Caco-2 (cell line): ENCODE measurements at regions not wholly inside any gene's neighbourhood (a gene's known extent, or its start where the extent isn't known, plus 50 kb on each side); places are given as distances from the start of the nearest gene placed in this dataset.
A peak's percentile ranks its signal among the peaks of the same experiment; 100 is the strongest.

ENCODE experiments used
- BruUV-seq: library from RNA; stranded (reverse); fragments of 400-500 nt; replicated peaks from 2 replicates; lab custom pipeline; 2021; lab: Mats Ljungman, UMichigan
- CTCF ChIA-PET: fragments of 300-600 bp; sonication (Branson Sonifier 250); formaldehyde crosslinking; loops from one replicate; lab custom pipeline; 2022; ENCODE audit warnings: antibody characterized with exemption; lab: Charles Lee
- POLR2A ChIA-PET: fragments of 300-600 bp; sonication (Branson Sonifier 250); formaldehyde crosslinking; loops from one replicate; lab custom pipeline; 2022; ENCODE audit warnings: antibody characterized with exemption; lab: Charles Lee
- DNase-seq, 2 experiments: peaks; one replicate each; pipeline versions ENCODE4 v3.0.0 to v3.0.0-alpha.2; 2020 to 2022
- H3K27me3 ChIP-seq: replicated peaks from 2 replicates; pipeline ENCODE4 v1.6.0; 2011; ENCODE audit warnings: low read length; ENCODE audit not compliant: control insufficient read depth, insufficient read depth
- H3K36me3 ChIP-seq: 2 replicates; pipeline ENCODE4 v1.5.1; 2011; ENCODE audit warnings: low read length; ENCODE audit not compliant: control insufficient read depth, insufficient read depth
- H3K4me1 ChIP-seq: fragments of 250-450 bp; sonication (Bioruptor Pico); 2 replicates; pipeline ENCODE4 v1.5.1; 2020; ENCODE audit warnings: mild to moderate bottlenecking
- H3K4me3 ChIP-seq: 2 replicates; pipeline ENCODE4 v1.5.1; 2011; ENCODE audit warnings: low read depth, mild to moderate bottlenecking, control low read depth, low read length
- H3K9me3 ChIP-seq: fragments of 250-450 bp; sonication (Bioruptor Pico); 2 replicates; pipeline ENCODE4 v1.5.1; 2020; ENCODE audit warnings: mild to moderate bottlenecking, moderate library complexity
- H3K27ac Mint-ChIP-seq: one replicate; pipeline ENCODE4 v1.8.0; 2022; ENCODE audit warnings: mixed read lengths; ENCODE audit not compliant: unreplicated experiment
- H3K27me3 Mint-ChIP-seq: one replicate; pipeline ENCODE4 v1.8.0; 2022; ENCODE audit warnings: mixed read lengths; ENCODE audit not compliant: insufficient read depth, unreplicated experiment
- H3K36me3 Mint-ChIP-seq: one replicate; pipeline ENCODE4 v1.8.0; 2022; ENCODE audit warnings: mild to moderate bottlenecking, mixed read lengths; ENCODE audit not compliant: insufficient read depth, unreplicated experiment
- H3K4me1 Mint-ChIP-seq: one replicate; pipeline ENCODE4 v1.8.0; 2022; ENCODE audit warnings: low read depth, mixed read lengths; ENCODE audit not compliant: unreplicated experiment
- H3K4me3 Mint-ChIP-seq: one replicate; pipeline ENCODE4 v1.8.0; 2022; ENCODE audit warnings: mild to moderate bottlenecking, moderate library complexity, mixed read lengths; ENCODE audit not compliant: unreplicated experiment
- H3K9me3 Mint-ChIP-seq: one replicate; pipeline ENCODE4 v1.8.0; 2022; ENCODE audit warnings: mixed read lengths; ENCODE audit not compliant: unreplicated experiment
- intact Hi-C: fragments of 100-400 bp; cut with micrococcal nuclease; formaldehyde crosslinking; loops from one replicate; pipeline ENCODE4 v1.10.0; 2022; ENCODE audit not compliant: unreplicated experiment
- TF ChIP-seq, protein P1 (sequence below), 2 experiments: fragments of 200-600 bp in 1 of 2; IDR thresholded peaks; 1 replicate in 1 of 2; 2 replicates in 1 of 2; pipeline versions ENCODE4 v1.5.1 to v1.8.0; 2011 to 2022; ENCODE audit warnings: antibody characterized with exemption in 1 of 2, control low read depth in 1 of 2, inconsistent platforms in 1 of 2, low read depth in 1 of 2, low read length in 1 of 2, mild to moderate bottlenecking in 1 of 2, moderate library complexity in 1 of 2; ENCODE audit not compliant: insufficient read depth in 1 of 2, severe bottlenecking in 1 of 2, unreplicated experiment in 1 of 2

GRCh38 chr13:79631051-79631659, 150.2 kb downstream of the NDFIP2 start:
- no TSS peak for BruUV-seq
- intact Hi-C loops, result no loop called here
- H3K4me1 Mint-ChIP-seq, result peaks cover 7% of the 10 kb centered on the region
- H3K9me3 Mint-ChIP-seq, result no peaks in the 10 kb centered on the region
- CTCF ChIA-PET, result interaction anchor here (0.8 to 1.4 kb wide), 3 partner anchors 45 to 731 kb away, joined by 3 to 8 read pairs (median 3); no protein-coding TSS in a partner anchor
- no peak overlapping the region for H3K4me3 Mint-ChIP-seq
- Histone ChIP-seq H3K36me3 (no peaks in the 10 kb centered on the region), H3K4me3 (no peak overlapping the region), H3K27me3 (no peaks in the 10 kb centered on the region), H3K4me1 (no peaks in the 10 kb centered on the region), H3K9me3 (no peaks in the 10 kb centered on the region)
- POLR2A ChIA-PET, result interaction anchor here (0.5 kb wide), 1 partner anchor 233 kb away, joined by 5 read pairs; no protein-coding TSS in a partner anchor
- TF ChIP-seq, protein P1, sequence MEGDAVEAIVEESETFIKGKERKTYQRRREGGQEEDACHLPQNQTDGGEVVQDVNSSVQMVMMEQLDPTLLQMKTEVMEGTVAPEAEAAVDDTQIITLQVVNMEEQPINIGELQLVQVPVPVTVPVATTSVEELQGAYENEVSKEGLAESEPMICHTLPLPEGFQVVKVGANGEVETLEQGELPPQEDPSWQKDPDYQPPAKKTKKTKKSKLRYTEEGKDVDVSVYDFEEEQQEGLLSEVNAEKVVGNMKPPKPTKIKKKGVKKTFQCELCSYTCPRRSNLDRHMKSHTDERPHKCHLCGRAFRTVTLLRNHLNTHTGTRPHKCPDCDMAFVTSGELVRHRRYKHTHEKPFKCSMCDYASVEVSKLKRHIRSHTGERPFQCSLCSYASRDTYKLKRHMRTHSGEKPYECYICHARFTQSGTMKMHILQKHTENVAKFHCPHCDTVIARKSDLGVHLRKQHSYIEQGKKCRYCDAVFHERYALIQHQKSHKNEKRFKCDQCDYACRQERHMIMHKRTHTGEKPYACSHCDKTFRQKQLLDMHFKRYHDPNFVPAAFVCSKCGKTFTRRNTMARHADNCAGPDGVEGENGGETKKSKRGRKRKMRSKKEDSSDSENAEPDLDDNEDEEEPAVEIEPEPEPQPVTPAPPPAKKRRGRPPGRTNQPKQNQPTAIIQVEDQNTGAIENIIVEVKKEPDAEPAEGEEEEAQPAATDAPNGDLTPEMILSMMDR (IDR thresholded peaks at IDR 0.05; ENCODE audit: insufficient read depth in 1 of 2, low read depth in 1 of 2, low read length in 1 of 2, severe bottlenecking in 1 of 2, unreplicated experiment in 1 of 2), result peak in 1 of 2 experiments; percentile 9
- no peaks in the 10 kb centered on the region for H3K36me3 Mint-ChIP-seq
- no peak overlapping the region for H3K27ac Mint-ChIP-seq
- peak in 1 of 2 experiments; percentile 16 for DNase-seq
- peaks cover 12% of the 10 kb centered on the region for H3K27me3 Mint-ChIP-seq

GRCh38 chr13:79628463-79628862, 147.5 kb downstream of the NDFIP2 start:
- intact Hi-C loops, result no loop called here

DNA sequence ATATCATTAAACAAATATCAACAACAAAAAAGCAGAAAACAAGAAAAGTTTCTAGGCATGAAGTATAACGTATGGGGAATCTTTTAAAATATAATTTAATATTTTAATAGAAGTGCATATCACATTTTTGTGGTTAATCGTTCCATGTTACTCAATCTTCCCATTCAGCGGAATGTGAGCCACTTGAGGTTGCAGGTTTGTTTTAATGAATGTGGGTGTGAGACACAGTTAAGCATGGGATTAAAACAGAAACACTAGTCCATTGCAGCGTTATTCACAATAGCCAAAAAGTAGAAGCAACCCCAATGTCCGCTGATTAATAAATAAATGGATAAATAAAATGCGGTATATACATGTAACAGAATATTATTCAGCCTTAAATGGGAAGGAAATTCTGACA, 146.0 kb downstream of the NDFIP2 start:
- Histone ChIP-seq H3K27me3 (no peaks in the 10 kb centered on the region), H3K4me3 (no peak overlapping the region), H3K36me3 (no peaks in the 10 kb centered on the region), H3K4me1 (peaks cover 7% of the 10 kb centered on the region; the same call in 1 of the 2 replicates), H3K9me3 (no peaks in the 10 kb centered on the region)
- intact Hi-C loops, result no loop called here
- Mint-ChIP-seq H3K9me3 (no peaks in the 10 kb centered on the region), H3K27ac (no peak overlapping the region), H3K27me3 (peaks cover 9% of the 10 kb centered on the region), H3K4me1 (peaks cover 12% of the 10 kb centered on the region), H3K4me3 (no peak overlapping the region), H3K36me3 (no peaks in the 10 kb centered on the region)
- ChIA-PET POLR2A (no interaction called here), CTCF (no interaction called here)
- DNase-seq, result no peak
- TF ChIP-seq, protein P1 (IDR thresholded peaks at IDR 0.05; ENCODE audit: insufficient read depth in 1 of 2, low read depth in 1 of 2, low read length in 1 of 2, severe bottlenecking in 1 of 2, unreplicated experiment in 1 of 2), result no peak
- no TSS peak for BruUV-seq

More at GRCh38 chr13:79628463-79628862, 147.5 kb downstream of the NDFIP2 start:
- H3K9me3 ChIP-seq, result no peaks in the 10 kb centered on the region
- Mint-ChIP-seq H3K36me3 (no peaks in the 10 kb centered on the region), H3K27me3 (peaks cover 12% of the 10 kb centered on the region), H3K9me3 (no peaks in the 10 kb centered on the region), H3K4me1 (peaks cover 10% of the 10 kb centered on the region), H3K4me3 (no peak overlapping the region), H3K27ac (no peak overlapping the region)
- H3K4me3 ChIP-seq, result no peak overlapping the region
- TF ChIP-seq, protein P1 (IDR thresholded peaks at IDR 0.05; ENCODE audit: insufficient read depth in 1 of 2, low read depth in 1 of 2, low read length in 1 of 2, severe bottlenecking in 1 of 2, unreplicated experiment in 1 of 2), result no peak
- BruUV-seq, result no TSS peak
- CTCF ChIA-PET, result no interaction called here
- POLR2A ChIA-PET, result no interaction called here
- no peaks in the 10 kb centered on the region for H3K36me3 ChIP-seq
- H3K4me1 ChIP-seq, result peaks cover 3% of the 10 kb centered on the region; the same call in 1 of the 2 replicates
- no peaks in the 10 kb centered on the region for H3K27me3 ChIP-seq
- DNase-seq, result no peak
